WTC11 (cell line): ENCODE measurements at regions not wholly inside any gene's neighbourhood (a gene's known extent, or its start where the extent isn't known, plus 50 kb on each side); places are given as distances from the start of the nearest gene placed in this dataset.
"Not testable (repeated sequence)": the region's sequence is repeated elsewhere in the genome, so short reads cannot be mapped to it uniquely, and the experiment has no call there.

Experiments used
- CREB1 ChIP-seq: sonication (generic); formaldehyde crosslinking; IDR thresholded peaks from 2 replicates; pipeline ENCODE4 v1.8.0; 2023; ENCODE audit warnings: mild to moderate bottlenecking, missing genetic modification reagents
- EMX1 ChIP-seq: fragments of 250-450 bp; sonication (Bioruptor Pico); IDR thresholded peaks from 2 replicates; pipeline ENCODE4 v1.8.0; 2021; ENCODE audit warnings: mild to moderate bottlenecking
- TF ChIP-seq, protein P1 (sequence below): fragments of 200-600 bp; IDR thresholded peaks from 2 replicates; pipeline ENCODE4 v1.8.0; 2022; ENCODE audit warnings: antibody characterized with exemption
- TF ChIP-seq, protein P2 (sequence below): sonication (generic); formaldehyde crosslinking; IDR thresholded peaks from 2 replicates; pipeline ENCODE4 v1.8.1; 2022; ENCODE audit warnings: mild to moderate bottlenecking, moderate library complexity, missing genetic modification reagents

DNA sequence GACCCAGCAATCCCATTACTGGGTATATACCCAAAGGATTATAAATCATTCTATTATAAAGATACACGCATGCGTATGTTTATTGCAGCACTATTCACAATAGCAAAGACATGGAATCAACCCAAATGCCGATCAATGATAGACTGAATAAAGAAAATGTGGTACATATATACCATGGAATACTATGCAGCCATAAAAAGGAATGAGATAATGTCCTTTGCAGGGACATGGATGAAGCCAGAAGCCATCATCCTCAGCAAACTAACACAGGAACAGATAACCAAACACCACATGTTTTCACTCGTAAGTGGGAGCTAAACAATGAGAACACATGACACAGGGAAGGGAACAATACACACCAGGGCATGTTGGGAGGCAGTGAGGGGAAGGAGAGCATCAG is 245.7 kb downstream of the DEPDC1B start:
- TF ChIP-seq, protein P1, sequence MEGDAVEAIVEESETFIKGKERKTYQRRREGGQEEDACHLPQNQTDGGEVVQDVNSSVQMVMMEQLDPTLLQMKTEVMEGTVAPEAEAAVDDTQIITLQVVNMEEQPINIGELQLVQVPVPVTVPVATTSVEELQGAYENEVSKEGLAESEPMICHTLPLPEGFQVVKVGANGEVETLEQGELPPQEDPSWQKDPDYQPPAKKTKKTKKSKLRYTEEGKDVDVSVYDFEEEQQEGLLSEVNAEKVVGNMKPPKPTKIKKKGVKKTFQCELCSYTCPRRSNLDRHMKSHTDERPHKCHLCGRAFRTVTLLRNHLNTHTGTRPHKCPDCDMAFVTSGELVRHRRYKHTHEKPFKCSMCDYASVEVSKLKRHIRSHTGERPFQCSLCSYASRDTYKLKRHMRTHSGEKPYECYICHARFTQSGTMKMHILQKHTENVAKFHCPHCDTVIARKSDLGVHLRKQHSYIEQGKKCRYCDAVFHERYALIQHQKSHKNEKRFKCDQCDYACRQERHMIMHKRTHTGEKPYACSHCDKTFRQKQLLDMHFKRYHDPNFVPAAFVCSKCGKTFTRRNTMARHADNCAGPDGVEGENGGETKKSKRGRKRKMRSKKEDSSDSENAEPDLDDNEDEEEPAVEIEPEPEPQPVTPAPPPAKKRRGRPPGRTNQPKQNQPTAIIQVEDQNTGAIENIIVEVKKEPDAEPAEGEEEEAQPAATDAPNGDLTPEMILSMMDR = not testable (repeated sequence)
- TF ChIP-seq, protein P2, sequence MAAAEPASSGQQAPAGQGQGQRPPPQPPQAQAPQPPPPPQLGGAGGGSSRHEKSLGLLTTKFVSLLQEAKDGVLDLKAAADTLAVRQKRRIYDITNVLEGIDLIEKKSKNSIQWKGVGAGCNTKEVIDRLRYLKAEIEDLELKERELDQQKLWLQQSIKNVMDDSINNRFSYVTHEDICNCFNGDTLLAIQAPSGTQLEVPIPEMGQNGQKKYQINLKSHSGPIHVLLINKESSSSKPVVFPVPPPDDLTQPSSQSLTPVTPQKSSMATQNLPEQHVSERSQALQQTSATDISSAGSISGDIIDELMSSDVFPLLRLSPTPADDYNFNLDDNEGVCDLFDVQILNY = not testable (repeated sequence)
- not testable (repeated sequence) for TF ChIP-seq EMX1; CREB1 (CRISPR knock-in tag)
